NCI-H128 (cell line): ENCODE measurements at regions not wholly inside any gene's neighbourhood (a gene's known extent, or its start where the extent isn't known, plus 50 kb on each side); places are given as distances from the start of the nearest gene placed in this dataset.

ENCODE experiments used
- DNase-seq: peaks from one replicate; lab custom pipeline; 2025; ENCODE audit not compliant: unreplicated experiment; lab: John Stamatoyannopoulos, UW

GRCh38 chr16:50996166-50996829, 154.8 kb downstream of the SALL1 start:
- no peak for DNase-seq

- no peak for DNase-seq
These were observed 156.1 kb downstream of the SALL1 start for GRCh38 chr16:50994995-50995394.

DNA sequence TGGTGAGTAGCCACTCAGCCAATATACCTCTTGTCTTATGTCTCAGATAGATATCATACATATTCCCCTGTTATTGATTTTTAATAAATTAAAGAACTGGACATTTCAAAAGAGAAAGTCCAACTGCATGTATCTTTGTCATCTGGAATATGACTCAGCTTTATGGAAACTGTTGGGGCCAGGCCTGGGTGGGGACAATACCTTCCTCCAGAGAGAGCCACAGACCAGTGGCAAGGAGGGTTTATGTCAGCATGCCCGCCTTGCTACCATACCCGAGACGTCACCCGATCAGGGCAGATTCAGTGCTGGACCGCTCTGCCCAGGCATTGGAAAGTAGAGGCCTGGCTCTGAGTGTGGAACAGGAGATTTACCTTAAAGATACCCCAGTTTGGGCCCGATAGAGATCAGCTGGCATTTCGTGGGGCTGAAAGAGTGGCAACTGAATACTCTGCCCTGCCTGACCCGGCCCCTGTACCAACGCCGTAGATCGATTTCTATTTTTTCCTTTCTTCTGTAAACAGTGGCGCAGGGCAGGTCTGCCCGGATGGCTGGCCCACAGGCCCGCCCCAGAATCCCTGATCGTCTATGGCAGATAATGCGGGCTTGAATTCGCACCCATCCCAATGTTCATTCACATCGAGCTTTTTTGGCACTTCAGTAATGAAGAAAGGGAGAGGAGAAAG, 158.6 kb downstream of the SALL1 start:
- no peak for DNase-seq

DNA sequence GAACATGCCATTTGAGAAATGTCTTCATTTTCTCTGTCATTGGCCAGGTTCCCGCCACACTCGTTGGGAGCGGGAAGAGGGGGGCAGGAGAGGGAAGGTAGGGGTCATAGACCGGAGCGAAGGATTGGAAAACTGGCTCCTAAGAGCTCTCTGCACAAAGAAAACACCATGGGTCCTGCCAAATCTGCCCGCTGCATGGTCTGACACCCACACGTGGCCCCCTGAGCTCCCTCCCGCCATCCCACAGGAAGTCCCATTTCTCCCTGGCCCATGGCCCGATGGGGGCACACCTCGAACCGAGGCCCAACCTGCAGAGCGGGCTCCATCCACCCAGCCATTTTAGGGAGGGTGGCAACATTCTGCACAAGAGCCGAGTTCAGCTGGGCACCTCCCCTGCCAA, 159.6 kb downstream of the SALL1 start:
- DNase-seq: no peak

GRCh38 chr16:50991006-50991405, 160.1 kb downstream of the SALL1 start:
- no peak for DNase-seq

- DNase-seq: no peak
These were observed 162.0 kb downstream of the SALL1 start for GRCh38 chr16:50989047-50989446.

GRCh38 chr16:50988441-50988840, 162.6 kb downstream of the SALL1 start:
- no peak for DNase-seq

DNA sequence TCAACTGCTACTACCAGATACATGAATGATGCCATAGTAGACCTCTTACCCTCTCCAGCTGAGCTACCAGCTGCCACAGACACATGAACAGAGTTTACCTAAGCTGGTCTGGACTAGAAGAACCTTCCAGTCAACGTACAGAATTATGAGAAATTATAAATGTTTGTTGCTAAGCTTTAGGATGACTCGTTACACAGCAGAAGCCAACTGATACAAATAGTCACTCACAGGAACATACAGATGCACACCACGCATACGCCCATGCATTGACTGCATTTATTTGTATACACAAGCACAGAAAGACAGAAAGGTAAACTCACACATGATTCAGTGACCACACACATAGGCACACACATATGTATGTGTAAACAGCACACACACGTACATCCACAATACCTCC, 164.6 kb downstream of the SALL1 start:
- DNase-seq: no peak

DNA sequence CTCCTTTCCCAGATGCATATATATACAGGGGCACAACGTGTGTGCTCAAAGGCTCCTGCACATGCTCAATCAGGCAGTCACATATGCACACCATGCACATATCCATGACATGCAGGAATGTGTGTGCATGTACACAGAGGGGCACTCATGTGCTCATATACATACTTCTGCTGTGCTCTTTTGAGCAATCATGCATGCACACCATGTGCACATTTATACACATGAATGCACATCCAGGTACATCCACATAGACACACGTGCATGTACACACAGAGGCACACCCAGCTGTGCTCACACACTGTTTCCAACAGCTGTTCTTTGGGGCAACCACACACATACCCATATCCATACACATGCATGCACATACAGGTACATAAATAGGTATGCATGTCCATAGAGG, 165.3 kb downstream of the SALL1 start:
- no peak for DNase-seq

DNA sequence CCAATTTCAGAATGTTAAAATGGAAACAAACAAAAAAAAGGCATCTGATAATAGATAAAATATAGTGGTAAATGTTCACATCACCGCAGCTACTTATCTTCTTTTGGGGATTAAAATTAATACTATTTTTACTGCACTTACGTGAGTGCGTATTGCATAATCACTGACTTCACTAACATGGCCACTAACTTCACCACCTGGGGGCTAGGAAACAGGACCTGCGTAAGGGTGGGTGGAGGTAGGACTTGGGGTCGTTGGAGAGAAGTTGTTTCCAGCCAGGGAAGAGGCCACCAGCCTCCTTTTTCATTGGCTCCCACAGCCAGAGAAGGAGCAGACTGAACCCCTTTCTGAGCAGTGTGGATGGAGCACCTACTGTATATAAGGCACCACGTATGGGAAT, 166.4 kb downstream of the SALL1 start:
- DNase-seq: no peak

- no peak for DNase-seq
These were observed 168.3 kb downstream of the SALL1 start for GRCh38 chr16:50982808-50983207.

- no peak for DNase-seq
These were observed 169.1 kb downstream of the SALL1 start for GRCh38 chr16:50981951-50982350.

- no peak for DNase-seq
These were observed 170.4 kb downstream of the SALL1 start for GRCh38 chr16:50980666-50981065.

DNA sequence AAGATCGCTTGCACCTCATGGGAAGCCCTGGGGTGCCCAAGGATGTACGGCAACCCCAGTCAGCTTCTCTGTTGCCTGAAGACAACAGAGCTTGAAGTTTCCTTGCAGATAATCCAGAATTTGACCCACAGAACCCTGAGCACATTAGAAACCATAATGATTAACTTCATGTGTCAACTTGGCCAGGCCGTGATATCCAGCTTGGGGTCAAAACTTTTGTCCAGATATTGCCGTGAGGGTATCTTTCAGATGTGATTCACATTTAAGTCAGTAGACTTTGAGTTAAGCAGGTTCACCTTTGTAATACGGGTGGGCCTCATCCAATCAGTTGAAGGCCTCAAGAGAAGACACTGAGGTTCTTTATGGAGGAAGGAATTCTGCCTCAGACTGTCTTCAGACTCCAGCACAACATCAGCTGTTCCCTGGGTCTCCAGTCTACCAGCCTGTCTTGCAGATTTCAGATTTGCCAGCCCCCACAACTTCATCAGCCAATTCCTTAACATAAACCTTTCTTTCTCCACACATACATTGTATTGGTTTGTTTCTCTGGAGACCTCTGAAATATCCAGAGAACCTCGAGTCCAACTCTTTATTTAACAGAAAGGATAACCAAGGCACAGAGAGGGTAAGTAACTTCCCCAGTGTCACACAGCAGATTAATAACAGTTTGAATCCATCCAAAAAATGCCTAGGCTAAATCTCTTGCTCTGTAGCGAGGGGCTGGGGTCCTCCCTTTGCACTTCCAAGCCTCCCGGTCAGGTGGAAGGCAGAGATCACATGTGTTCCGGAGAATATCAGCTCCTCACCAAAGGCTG, 171.1 kb downstream of the SALL1 start:
- no peak for DNase-seq

GRCh38 chr16:50977138-50977537, 173.9 kb downstream of the SALL1 start:
- no peak for DNase-seq

DNA sequence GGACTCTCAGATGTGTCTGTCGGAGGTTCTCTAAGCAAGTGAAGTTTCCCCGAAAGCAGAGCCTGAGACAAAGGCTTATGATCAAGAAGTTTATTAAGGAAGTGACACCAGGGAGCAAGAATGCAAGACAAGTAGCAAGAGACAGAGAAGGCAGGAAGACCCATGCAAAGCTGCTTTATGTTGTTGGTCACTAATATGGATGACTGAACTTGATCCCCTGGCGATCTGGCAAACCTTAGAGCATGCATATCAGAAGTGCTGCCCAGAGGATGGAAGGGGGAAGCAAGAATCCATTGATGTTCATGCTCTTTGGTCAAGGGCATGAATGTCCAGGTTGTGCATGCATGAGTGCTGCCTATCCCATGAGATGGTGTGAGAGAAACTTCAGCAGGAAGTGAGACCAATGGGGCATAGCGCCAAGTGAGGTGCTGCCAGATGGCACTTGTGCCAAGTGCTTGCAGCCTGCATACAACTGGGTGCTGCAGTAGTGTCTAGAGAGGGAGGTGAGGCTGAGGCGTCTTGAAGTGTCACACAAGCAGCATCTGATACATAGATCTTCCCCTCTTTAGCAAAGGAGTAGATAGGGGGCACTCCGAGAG, 176.5 kb downstream of the SALL1 start:
- DNase-seq: no peak

- DNase-seq: no peak
These were observed 178.2 kb downstream of the SALL1 start for GRCh38 chr16:50972876-50973275.

DNA sequence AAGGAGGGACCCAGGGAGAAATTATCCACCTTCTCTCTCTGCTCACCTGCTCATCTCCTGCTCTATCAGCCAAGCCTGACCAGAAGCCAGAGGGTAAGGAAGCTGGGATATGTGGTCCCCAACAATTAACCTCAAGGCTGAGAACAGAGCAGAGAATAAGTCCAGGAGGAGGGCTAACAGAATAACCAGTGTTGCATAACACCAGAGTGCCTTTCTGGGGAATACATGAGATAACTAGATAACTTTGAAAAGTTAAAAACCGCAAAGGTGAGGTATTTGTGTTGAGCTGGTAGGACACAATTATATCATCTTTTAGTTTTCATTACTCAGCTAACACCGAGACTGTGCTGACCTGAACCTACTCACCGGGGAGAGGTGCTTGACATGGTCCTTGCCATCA, 180.8 kb downstream of the SALL1 start:
- no peak for DNase-seq

GRCh38 chr16:50967827-50968612, 183.1 kb downstream of the SALL1 start:
- no peak for DNase-seq

DNA sequence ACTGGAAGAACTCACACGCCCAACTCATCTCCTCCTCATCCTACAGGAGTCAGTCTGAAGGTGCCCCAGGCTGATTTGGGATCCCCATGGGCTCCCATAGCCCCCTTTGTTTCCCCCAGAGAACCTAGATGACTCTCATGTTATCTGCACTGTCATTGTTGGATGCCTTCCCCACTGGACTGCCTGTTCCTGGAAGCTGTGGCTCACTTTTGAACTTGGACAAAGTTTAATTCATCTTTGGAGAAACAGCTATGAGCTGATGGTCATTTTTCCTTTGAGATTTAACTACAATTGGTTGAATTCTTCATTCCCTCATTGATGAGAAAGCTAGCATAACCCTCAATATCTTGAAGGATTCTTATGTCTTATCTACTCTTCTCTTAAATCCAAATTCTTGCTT, 186.6 kb downstream of the SALL1 start:
- DNase-seq: no peak

GRCh38 chr16:50961952-50962351, 189.1 kb downstream of the SALL1 start:
- no peak for DNase-seq
